RWPE2 (cell line): ENCODE measurements at regions not wholly inside any gene's neighbourhood (a gene's known extent, or its start where the extent isn't known, plus 50 kb on each side); places are given as distances from the start of the nearest gene placed in this dataset.

Experiments used
- ATAC-seq: fragments of 200-7000 bp; cut with Tn5 transposase; 3 replicates; pipeline ENCODE4 v1.9.1; 2021; ENCODE audit warnings: low read depth
- DNase-seq: peaks from one replicate; pipeline ENCODE4 v3.0.0-alpha.2; 2020; ENCODE audit warnings: low spot score
- H3K27ac ChIP-seq: fragments of 450-650 bp; 2 replicates; pipeline ENCODE4 v1.5.1; 2017; ENCODE audit warnings: mild to moderate bottlenecking; ENCODE audit not compliant: poor library complexity, severe bottlenecking
- H3K27me3 ChIP-seq: fragments of 250-450 bp; sonication (Bioruptor Pico); 2 replicates; pipeline ENCODE4 v1.5.1; 2021; ENCODE audit warnings: mild to moderate bottlenecking, moderate library complexity; ENCODE audit not compliant: insufficient read depth, poor library complexity, severe bottlenecking
- H3K36me3 ChIP-seq: fragments of 250-450 bp; sonication (Bioruptor Pico); 2 replicates; pipeline ENCODE4 v1.5.1; 2020; ENCODE audit warnings: low read depth, mild to moderate bottlenecking, moderate library complexity
- H3K4me1 ChIP-seq: fragments of 250-450 bp; sonication (Bioruptor Pico); 2 replicates; pipeline ENCODE4 v1.5.1; 2021; ENCODE audit warnings: mild to moderate bottlenecking, moderate library complexity; ENCODE audit not compliant: insufficient read depth, poor library complexity, severe bottlenecking
- H3K4me3 ChIP-seq: fragments of 250-450 bp; sonication (Bioruptor Pico); 2 replicates; pipeline ENCODE4 v1.5.1; 2021; ENCODE audit warnings: mild to moderate bottlenecking, moderate library complexity; ENCODE audit not compliant: severe bottlenecking
- H3K9me3 ChIP-seq: fragments of 250-450 bp; sonication (Bioruptor Pico); 2 replicates; pipeline ENCODE4 v1.5.1; 2021; ENCODE audit warnings: mild to moderate bottlenecking, moderate library complexity; ENCODE audit not compliant: severe bottlenecking
- CTCF ChIP-seq: fragments of 450-650 bp; IDR thresholded peaks from one replicate; pipeline ENCODE4 v1.5.1; 2017; ENCODE audit warnings: mild to moderate bottlenecking, moderate library complexity; ENCODE audit not compliant: poor library complexity, severe bottlenecking

DNA sequence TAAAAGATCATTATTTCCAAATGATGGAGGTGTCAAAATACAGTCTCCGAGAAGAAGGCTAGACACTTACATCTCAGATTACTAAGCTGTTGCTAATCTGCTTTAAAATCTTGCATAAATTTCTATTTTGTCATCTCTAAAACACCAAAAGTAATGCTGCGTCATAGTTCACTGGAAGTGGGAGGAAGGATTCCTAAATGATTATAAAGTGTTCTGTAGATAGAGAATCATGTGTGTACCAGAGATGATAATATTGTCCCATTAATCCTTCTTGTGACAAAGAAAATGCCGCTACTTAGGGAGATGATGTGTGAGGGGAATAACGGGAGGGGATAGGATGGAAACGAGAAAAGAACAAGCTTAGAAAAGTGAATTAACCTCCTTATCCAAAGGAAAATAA lies 268.6 kb downstream of the JRKL start:
- ATAC-seq: no peak

GRCh38 chr11:96664110-96664509 lies 274.3 kb downstream of the JRKL start:
- Histone ChIP-seq H3K4me3 (no peak overlapping the region), H3K27ac (no peak overlapping the region), H3K4me1 (no peaks in the 10 kb centered on the region), H3K36me3 (no peaks in the 10 kb centered on the region), H3K27me3 (no peaks in the 10 kb centered on the region), H3K9me3 (no peaks in the 10 kb centered on the region)
- no peak for ATAC-seq
- no peak for DNase-seq
- no peak for TF ChIP-seq CTCF

More for the DNA sequence above, 268.6 kb downstream of the JRKL start:
- Histone ChIP-seq H3K27me3 (no peaks in the 10 kb centered on the region), H3K27ac (no peak overlapping the region), H3K9me3 (no peaks in the 10 kb centered on the region), H3K4me3 (no peak overlapping the region), H3K4me1 (no peaks in the 10 kb centered on the region), H3K36me3 (no peaks in the 10 kb centered on the region)
- DNase-seq: no peak
- TF ChIP-seq CTCF: no peak

- H3K36me3 ChIP-seq: no peaks in the 10 kb centered on the region
- H3K9me3 ChIP-seq: no peaks in the 10 kb centered on the region
- H3K4me3 ChIP-seq: no peak overlapping the region
- DNase-seq (no peak), ATAC-seq (no peak)
- H3K27me3 ChIP-seq: peaks cover 3% of the 10 kb centered on the region
- TF ChIP-seq CTCF: no peak
- no peak overlapping the region for H3K27ac ChIP-seq
- no peaks in the 10 kb centered on the region for H3K4me1 ChIP-seq
These were observed 290.6 kb downstream of the JRKL start for GRCh38 chr11:96680211-96681018.

DNA sequence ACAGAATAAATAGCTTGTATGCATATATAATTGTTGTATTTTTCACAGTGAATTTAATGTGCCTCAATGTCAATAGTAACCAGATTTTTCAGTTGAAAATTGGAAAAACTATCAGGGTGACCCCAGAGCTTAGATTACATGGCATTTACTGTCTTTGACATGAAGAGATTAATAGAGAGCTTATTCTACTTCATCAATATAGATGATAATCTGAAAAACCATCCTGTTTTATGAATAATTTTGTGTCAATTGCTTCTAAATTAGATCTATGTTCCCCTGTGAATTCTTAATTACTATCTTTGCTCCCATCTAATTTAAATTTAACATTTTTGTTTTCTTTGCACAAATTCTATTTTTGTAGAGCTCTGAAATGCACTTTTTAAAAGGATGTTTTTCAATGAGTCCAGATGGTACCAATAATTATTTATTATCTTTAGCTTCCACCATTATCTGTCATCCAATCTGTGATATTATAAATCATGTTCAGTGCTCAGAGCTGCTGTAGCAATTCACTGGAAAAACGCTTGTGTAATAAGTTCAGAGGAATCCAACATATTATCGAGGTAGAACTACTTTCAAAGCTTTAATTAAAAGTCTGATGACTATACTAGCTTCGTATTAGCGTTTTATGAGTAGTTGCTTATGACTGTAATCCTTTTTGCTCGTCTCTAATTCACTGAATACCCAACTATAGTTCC lies 291.4 kb downstream of the JRKL start:
- no peak for ATAC-seq

More for the DNA sequence above, 291.4 kb downstream of the JRKL start:
- H3K36me3 ChIP-seq: no peaks in the 10 kb centered on the region
- no peak for DNase-seq
- H3K27me3 ChIP-seq: peaks cover 3% of the 10 kb centered on the region
- H3K27ac ChIP-seq: no peak overlapping the region
- no peak for TF ChIP-seq CTCF
- no peaks in the 10 kb centered on the region for H3K4me1 ChIP-seq
- H3K9me3 ChIP-seq: no peaks in the 10 kb centered on the region
- H3K4me3 ChIP-seq: no peak overlapping the region
